ENCODE measurements at regions not wholly inside any gene's neighbourhood (a gene's known extent, or its start where the extent isn't known, plus 50 kb on each side); places are given as distances from the start of the nearest gene placed in this dataset.

DNA sequence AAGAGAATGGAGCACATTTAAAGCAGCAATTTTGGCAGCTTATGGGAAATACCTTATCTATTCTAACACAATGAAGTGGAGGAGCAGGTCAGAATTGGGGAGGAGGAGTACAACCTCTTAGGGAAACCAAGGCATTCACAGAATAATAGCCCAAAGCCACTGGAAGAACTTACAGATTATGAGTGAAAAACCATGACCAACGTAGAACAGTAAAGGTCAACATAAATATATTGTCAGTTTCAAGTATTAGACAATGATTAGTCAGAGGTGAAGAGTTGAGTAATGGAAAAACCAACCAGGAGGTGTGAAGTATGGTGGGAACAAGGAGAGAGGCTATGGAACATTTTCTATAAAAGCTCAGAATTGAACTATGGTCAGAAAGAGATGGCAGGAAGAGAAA is 304.3 kb upstream of the SP4 start:
- ChIA-PET POLR2A (no interaction called here), RAD21 (ENCODE audit: low non-redundant PET in 1 of 2, low total read pairs in 2 of 2, uncharacterized antibody in 2 of 2, unreplicated experiment in 2 of 2) (no interaction called here)

DNA sequence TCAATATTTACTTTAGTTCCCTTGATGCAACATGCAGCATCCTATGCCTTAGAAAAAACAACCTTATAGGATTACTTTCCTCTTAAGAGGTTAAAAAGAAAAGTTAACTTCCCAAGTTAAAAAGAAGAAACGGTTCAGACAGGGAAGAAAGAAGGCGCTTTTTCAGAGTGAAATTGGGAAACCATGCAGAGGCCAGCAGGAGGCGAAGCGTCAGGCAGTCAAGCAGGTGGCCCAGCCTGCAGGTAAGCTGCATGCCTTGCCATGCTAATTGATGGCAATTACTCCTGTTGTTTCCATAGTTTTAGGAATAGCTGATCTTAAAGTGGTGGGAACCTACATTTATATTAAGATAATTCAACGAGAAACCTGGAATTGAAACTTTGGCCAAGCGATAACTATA is 302.6 kb upstream of the SP4 start:
- DNase-seq (ENCODE audit: low read depth, low spot score) (no peak), ATAC-seq (no peak)
- no peak overlapping the region for H3K27ac ChIP-seq (ENCODE audit: low read depth, low read length)
- POLR2A ChIA-PET = no interaction called here
- CTCF ChIA-PET = no interaction called here
- H4K20me1 ChIP-seq (ENCODE audit: insufficient read depth) = no peaks in the 10 kb centered on the region
- no peak overlapping the region for H3K9ac ChIP-seq (ENCODE audit: low read length)
- no peak overlapping the region for H3K4me3 ChIP-seq (replicated peaks in 1 of 2; ENCODE audit: low read depth in 1 of 2, low read length in 2 of 2)
- RAD21 ChIA-PET (ENCODE audit: low non-redundant PET in 1 of 2, low total read pairs in 2 of 2, uncharacterized antibody in 2 of 2, unreplicated experiment in 2 of 2) = no interaction called here
- no TSS peak for BruUV-seq (replicated peaks)
- H3K36me3 ChIP-seq (ENCODE audit: control insufficient read depth in 1 of 2, insufficient read depth in 2 of 2, low read length in 2 of 2) = no peaks in the 10 kb centered on the region
- H3K27me3 ChIP-seq (ENCODE audit: insufficient read depth, low read length) = no peaks in the 10 kb centered on the region
- no peak overlapping the region for H3K4me2 ChIP-seq (ENCODE audit: low read length)
- no peak overlapping the region for H2AFZ ChIP-seq (ENCODE audit: low read depth, low read length, poor library complexity, severe bottlenecking)
- H3K9me2 ChIP-seq (ENCODE audit: insufficient read depth) = no peaks in the 10 kb centered on the region
- TF ChIP-seq EZH2 (IDR thresholded peaks at IDR 0.05) = no peak
- TF ChIP-seq, protein P1, sequence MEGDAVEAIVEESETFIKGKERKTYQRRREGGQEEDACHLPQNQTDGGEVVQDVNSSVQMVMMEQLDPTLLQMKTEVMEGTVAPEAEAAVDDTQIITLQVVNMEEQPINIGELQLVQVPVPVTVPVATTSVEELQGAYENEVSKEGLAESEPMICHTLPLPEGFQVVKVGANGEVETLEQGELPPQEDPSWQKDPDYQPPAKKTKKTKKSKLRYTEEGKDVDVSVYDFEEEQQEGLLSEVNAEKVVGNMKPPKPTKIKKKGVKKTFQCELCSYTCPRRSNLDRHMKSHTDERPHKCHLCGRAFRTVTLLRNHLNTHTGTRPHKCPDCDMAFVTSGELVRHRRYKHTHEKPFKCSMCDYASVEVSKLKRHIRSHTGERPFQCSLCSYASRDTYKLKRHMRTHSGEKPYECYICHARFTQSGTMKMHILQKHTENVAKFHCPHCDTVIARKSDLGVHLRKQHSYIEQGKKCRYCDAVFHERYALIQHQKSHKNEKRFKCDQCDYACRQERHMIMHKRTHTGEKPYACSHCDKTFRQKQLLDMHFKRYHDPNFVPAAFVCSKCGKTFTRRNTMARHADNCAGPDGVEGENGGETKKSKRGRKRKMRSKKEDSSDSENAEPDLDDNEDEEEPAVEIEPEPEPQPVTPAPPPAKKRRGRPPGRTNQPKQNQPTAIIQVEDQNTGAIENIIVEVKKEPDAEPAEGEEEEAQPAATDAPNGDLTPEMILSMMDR (IDR thresholded peaks at IDR 0.05 in 2 of 3, conservative IDR thresholded peaks at IDR 0.05 in 1 of 3; ENCODE audit: borderline replicate concordance in 1 of 3, insufficient read depth in 1 of 3, low read depth in 2 of 3, low read length in 2 of 3) = 0 out of 6 replicates have a peak, but pooled peaks of 1 of the 3 experiments have one; percentile 10
- H3K4me1 ChIP-seq (ENCODE audit: control insufficient read depth in 1 of 2, insufficient read depth in 2 of 2, low read length in 2 of 2) = no peaks in the 10 kb centered on the region
- H3K79me2 ChIP-seq (ENCODE audit: insufficient read depth, low read length) = no peaks in the 10 kb centered on the region
- intact Hi-C loops (cut with micrococcal nuclease) = no loop called here
- H3K9me3 ChIP-seq (ENCODE audit: control insufficient read depth in 1 of 2, insufficient read depth in 1 of 2, low read depth in 1 of 2, low read length in 2 of 2) = no peaks in the 10 kb centered on the region

More for the DNA sequence above, 304.3 kb upstream of the SP4 start:
- DNase-seq (ENCODE audit: low read depth, low spot score) = no peak
- CTCF ChIA-PET = no interaction called here
- H3K4me2 ChIP-seq (ENCODE audit: low read length) = no peak overlapping the region
- H3K27me3 ChIP-seq (ENCODE audit: insufficient read depth, low read length) = no peaks in the 10 kb centered on the region
- no peaks in the 10 kb centered on the region for H3K9me2 ChIP-seq (ENCODE audit: insufficient read depth)
- intact Hi-C loops (cut with micrococcal nuclease) = no loop called here
- no peak overlapping the region for H3K4me3 ChIP-seq (replicated peaks in 1 of 2; ENCODE audit: low read depth in 1 of 2, low read length in 2 of 2)
- TF ChIP-seq CEBPB (IDR thresholded peaks at IDR 0.05; ENCODE audit: low read depth) = no peak
- TF ChIP-seq JUND (IDR thresholded peaks at IDR 0.05) = no peak
- TF ChIP-seq, protein P2, sequence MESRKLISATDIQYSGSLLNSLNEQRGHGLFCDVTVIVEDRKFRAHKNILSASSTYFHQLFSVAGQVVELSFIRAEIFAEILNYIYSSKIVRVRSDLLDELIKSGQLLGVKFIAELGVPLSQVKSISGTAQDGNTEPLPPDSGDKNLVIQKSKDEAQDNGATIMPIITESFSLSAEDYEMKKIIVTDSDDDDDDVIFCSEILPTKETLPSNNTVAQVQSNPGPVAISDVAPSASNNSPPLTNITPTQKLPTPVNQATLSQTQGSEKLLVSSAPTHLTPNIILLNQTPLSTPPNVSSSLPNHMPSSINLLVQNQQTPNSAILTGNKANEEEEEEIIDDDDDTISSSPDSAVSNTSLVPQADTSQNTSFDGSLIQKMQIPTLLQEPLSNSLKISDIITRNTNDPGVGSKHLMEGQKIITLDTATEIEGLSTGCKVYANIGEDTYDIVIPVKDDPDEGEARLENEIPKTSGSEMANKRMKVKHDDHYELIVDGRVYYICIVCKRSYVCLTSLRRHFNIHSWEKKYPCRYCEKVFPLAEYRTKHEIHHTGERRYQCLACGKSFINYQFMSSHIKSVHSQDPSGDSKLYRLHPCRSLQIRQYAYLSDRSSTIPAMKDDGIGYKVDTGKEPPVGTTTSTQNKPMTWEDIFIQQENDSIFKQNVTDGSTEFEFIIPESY (IDR thresholded peaks at IDR 0.05; ENCODE audit: extremely low read depth, insufficient replicate concordance, low read length) = no peak
- no peaks in the 10 kb centered on the region for H4K20me1 ChIP-seq (ENCODE audit: insufficient read depth)
- H3K9ac ChIP-seq (ENCODE audit: low read length) = no peak overlapping the region
- H3K4me1 ChIP-seq (ENCODE audit: control insufficient read depth in 1 of 2, insufficient read depth in 2 of 2, low read length in 2 of 2) = no peaks in the 10 kb centered on the region
- H3K79me2 ChIP-seq (ENCODE audit: insufficient read depth, low read length) = no peaks in the 10 kb centered on the region
- no TSS peak for BruUV-seq (replicated peaks)
- H2AFZ ChIP-seq (ENCODE audit: low read depth, low read length, poor library complexity, severe bottlenecking) = no peak overlapping the region
- H3K27ac ChIP-seq (ENCODE audit: low read depth, low read length) = no peak overlapping the region
- no peaks in the 10 kb centered on the region for H3K9me3 ChIP-seq (ENCODE audit: control insufficient read depth in 1 of 2, insufficient read depth in 1 of 2, low read depth in 1 of 2, low read length in 2 of 2)
- ATAC-seq = no peak
- H3K36me3 ChIP-seq (ENCODE audit: control insufficient read depth in 1 of 2, insufficient read depth in 2 of 2, low read length in 2 of 2) = no peaks in the 10 kb centered on the region

Measured in HCT116 (cell line).